Stimulated activated effector memory CD8-positive, alpha-beta T cell treated with anti-CD3 and anti-CD28 coated beads, Interleukin-12 subunit alpha, Interleukin-12 subunit beta, amount 100 ng/mL, for 72 hours (primary cell): ENCODE measurements at regions not wholly inside any gene's neighbourhood (a gene's known extent, or its start where the extent isn't known, plus 50 kb on each side); places are given as distances from the start of the nearest gene placed in this dataset.
A peak's percentile ranks its signal among the peaks of the same experiment; 100 is the strongest.

Experiments
- ATAC-seq: fragments of 150-1000 bp; cut with Tn5 transposase; 2 replicates; pipeline ENCODE4 v1.10.0; 2021
- DNase-seq, 2 donors: peaks; one replicate each; pipeline ENCODE4 v3.0.0; 2021 to 2022; ENCODE audit warnings: low spot score in 2 of 2
- H3K27ac Mint-ChIP-seq: one replicate; pipeline ENCODE4 v1.8.0; 2022; ENCODE audit warnings: mild to moderate bottlenecking, mixed read lengths
- H3K36me3 Mint-ChIP-seq: one replicate; pipeline ENCODE4 v1.8.0; 2022; ENCODE audit warnings: mild to moderate bottlenecking, mixed read lengths
- H3K4me1 Mint-ChIP-seq: one replicate; pipeline ENCODE4 v1.8.0; 2022; ENCODE audit warnings: mixed read lengths
- H3K4me3 Mint-ChIP-seq: one replicate; pipeline ENCODE4 v1.8.0; 2022; ENCODE audit warnings: mild to moderate bottlenecking, mixed read lengths
- H3K9me3 Mint-ChIP-seq: one replicate; pipeline ENCODE4 v1.8.0; 2022; ENCODE audit warnings: mixed read lengths

DNA sequence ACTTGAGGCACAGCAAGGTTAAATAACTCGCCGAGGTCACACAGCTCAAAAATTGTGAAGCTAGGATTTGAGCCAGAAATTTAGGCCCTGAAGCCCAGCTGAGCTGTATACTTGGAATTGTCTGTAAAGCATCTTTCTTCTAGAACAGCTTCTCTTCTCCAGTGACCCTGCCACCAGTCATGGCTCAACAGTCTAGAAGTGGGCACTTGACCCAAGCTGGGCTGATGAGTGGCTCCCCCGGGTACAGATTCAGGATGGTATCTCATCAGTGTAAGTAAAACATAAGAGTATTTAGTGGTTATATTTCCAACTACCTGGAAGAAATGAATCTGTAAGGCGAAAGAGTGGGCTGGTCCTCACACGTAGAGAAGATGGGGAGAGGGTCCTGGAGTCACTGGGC is 243.9 kb upstream of the GPR26 start:
- Mint-ChIP-seq H3K36me3 (no peaks in the 10 kb centered on the region), H3K4me1 (no peaks in the 10 kb centered on the region), H3K4me3 (no peak overlapping the region), H3K9me3 (no peaks in the 10 kb centered on the region), H3K27ac (no peak overlapping the region)
- ATAC-seq (no peak), DNase-seq (no peak)

DNA sequence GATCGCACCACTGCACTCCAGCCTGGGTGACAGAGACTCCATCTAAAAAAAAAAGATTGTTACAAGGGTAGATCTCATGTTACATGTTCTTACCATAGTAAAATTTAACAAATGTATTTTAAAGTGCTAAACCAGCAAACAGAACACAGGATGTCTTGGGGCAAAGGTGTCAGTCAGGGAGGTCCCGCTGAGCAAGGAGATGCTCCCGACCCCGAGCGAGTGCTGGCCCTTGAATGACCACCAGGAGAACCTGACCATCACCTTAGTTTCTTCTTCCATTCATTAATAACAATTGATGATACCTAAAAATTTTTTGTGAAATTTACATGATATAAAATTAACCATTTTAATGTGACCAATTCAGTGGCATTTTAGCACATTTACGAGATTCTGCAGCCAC is 241.6 kb upstream of the GPR26 start:
- Mint-ChIP-seq H3K4me1 (no peaks in the 10 kb centered on the region), H3K27ac (no peak overlapping the region), H3K9me3 (no peaks in the 10 kb centered on the region), H3K36me3 (no peaks in the 10 kb centered on the region), H3K4me3 (no peak overlapping the region)
- no peak for DNase-seq
- ATAC-seq, result no peak

DNA sequence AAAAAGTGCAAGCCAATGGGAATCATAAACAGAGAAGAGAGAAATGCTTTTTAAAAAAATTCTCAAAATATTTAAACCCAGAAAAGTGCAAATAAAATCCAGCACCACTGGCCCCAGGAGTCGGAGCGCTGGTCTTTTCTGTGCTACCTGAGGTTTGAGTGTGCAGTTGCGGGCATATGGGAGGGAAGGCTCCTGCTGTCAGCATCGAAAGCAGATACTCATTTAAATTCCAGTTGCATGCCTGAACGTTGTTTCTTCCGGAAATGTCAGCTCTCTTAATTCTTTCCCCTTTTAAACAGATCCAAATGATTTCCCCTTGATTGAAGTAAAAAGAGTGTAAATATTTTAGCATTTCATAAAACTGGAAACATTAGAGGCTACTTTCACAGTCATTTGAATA is 240.5 kb upstream of the GPR26 start:
- Mint-ChIP-seq H3K4me3 (no peak overlapping the region), H3K36me3 (no peaks in the 10 kb centered on the region), H3K4me1 (no peaks in the 10 kb centered on the region), H3K27ac (no peak overlapping the region), H3K9me3 (no peaks in the 10 kb centered on the region)
- no peak for DNase-seq
- ATAC-seq, result no peak

DNA sequence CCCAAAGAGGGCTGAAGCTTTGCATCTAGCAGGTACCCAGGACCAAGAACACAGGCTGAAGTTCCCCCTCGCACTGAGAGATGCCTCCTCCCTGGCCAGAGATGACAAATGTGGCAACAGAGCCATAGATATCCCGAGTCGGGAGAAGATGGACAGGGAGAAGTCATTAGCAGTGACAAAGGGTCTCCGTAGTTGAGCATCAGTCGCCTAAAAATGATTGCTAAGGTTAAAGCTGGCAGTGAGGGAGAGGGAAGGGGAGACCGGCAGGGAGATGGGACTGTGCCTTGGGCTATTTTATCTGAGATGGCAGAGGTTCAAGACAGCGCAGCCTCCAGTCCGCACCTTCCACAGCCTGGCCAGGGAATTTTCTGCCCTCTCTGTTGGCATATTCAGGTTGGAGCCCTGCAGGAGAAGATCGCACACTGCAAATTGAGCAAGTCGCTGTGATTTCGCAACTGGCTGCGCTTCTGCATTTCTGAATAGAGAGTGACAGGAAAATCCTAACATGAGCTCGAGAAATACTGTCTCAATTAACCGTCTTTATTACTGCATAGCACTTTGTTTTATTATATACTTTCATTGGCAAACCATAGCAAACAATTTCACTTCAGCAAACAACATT is 238.9 kb upstream of the GPR26 start:
- Mint-ChIP-seq H3K4me1 (no peaks in the 10 kb centered on the region), H3K27ac (no peak overlapping the region), H3K36me3 (no peaks in the 10 kb centered on the region), H3K4me3 (no peak overlapping the region), H3K9me3 (no peaks in the 10 kb centered on the region)
- DNase-seq (no peak), ATAC-seq (no peak)

DNA sequence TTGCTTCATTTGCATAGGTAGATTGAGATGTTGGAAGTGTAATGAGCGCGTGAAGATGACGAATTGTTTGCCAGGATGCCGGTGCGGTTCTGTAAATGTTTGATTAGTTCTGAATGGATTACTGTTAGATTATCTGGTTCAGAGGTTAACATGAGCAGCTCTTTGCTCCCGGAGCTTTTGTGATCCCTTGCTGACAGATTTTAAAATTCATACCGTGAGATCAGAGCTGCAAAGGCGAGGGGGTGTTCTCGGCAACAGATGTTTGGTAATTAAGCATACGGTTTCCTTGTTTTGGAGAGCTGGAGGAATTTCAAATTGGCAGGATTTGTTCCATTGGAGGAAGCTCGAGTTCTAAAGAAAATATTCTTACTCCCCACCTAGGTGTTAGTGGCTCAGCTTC is 237.8 kb upstream of the GPR26 start:
- ATAC-seq (no peak), DNase-seq (no peak)

DNA sequence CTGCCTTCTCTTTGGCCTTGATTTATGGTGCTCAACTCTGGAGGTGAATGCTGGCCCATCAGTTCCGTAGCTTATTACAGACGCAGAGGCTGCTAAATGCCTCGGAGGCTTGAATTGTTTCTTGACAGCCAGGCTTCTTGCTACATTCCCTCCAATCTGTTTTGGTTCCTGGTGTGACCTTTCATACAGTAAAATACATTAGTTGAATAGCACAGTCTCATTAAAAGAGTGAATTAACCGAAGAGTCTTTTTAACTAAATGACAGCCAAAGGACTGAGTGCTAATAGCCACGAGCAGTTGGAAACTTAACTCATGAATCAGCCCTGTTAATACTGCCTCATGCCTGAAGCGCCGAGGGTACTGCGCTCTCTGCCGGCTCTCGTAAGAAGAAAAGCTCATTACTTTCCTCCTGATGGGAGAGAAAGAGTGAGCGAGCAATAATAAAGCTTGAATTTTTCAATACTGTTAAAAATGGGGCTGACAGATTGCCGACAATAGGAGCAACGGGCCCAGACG is 236.4 kb upstream of the GPR26 start:
- Mint-ChIP-seq H3K27ac (no peak overlapping the region), H3K9me3 (no peaks in the 10 kb centered on the region), H3K36me3 (no peaks in the 10 kb centered on the region), H3K4me1 (no peaks in the 10 kb centered on the region), H3K4me3 (no peak overlapping the region)
- DNase-seq, result no peak
- ATAC-seq, result no peak

More for the DNA sequence above, 237.8 kb upstream of the GPR26 start:
- no peaks in the 10 kb centered on the region for H3K9me3 Mint-ChIP-seq
- no peak overlapping the region for H3K4me3 Mint-ChIP-seq
- H3K27ac Mint-ChIP-seq, result no peak overlapping the region
- no peaks in the 10 kb centered on the region for H3K36me3 Mint-ChIP-seq
- H3K4me1 Mint-ChIP-seq, result no peaks in the 10 kb centered on the region

DNA sequence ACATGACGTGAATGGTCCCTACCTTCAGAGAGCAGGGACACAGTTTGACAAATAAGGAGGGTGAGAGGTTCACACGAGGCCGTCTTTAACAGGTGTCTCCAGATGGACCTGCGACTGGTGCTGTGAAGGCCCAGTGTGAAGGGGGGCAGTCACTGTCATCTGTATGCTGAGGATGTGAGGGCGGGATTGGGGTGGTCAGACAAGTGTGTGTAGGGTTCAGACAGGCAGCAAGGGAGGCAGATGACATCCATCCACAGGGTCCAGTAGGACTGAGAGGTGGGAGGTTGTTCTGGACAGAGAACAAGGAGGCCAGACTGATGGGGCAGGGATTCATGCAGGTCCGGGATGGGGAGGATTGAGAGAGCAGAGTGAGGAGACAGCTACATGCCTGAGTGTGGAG is 232.6 kb upstream of the GPR26 start:
- Mint-ChIP-seq H3K36me3 (no peaks in the 10 kb centered on the region), H3K27ac (no peak overlapping the region), H3K9me3 (no peaks in the 10 kb centered on the region), H3K4me3 (no peak overlapping the region), H3K4me1 (no peaks in the 10 kb centered on the region)
- DNase-seq (no peak), ATAC-seq (no peak)

DNA sequence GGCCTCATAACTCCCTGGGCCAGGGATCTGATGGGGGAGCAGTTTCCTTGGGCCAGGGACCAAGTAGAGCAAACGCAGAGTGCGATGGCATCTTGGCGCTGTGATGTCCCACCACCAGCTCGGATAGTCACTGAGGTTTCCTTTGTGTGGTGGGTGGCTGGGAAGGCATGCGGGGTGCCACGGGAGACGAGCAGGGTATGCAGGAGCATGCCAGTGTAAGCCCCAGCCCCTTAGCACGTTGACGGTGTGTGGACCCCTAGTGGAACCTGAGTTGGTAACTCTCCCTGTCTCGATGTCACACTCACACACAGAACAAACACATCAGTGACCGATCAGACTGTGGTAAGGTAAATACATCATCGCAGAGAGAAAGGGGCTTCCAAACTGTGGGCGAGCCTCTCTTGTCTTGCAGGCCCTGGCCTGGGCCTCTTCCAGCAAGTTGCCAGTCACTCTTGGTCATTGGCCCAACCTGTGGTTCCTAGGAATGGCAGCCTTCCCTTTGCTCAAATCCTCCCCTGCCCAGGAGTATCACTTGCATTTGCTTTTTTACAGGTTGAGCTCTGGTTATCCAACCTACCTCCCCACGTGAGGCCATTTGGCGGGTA is 231.6 kb upstream of the GPR26 start:
- Mint-ChIP-seq H3K9me3 (no peaks in the 10 kb centered on the region), H3K4me1 (no peaks in the 10 kb centered on the region), H3K27ac (no peak overlapping the region), H3K4me3 (no peak overlapping the region), H3K36me3 (no peaks in the 10 kb centered on the region)
- DNase-seq, result no peak
- ATAC-seq, result no peak

DNA sequence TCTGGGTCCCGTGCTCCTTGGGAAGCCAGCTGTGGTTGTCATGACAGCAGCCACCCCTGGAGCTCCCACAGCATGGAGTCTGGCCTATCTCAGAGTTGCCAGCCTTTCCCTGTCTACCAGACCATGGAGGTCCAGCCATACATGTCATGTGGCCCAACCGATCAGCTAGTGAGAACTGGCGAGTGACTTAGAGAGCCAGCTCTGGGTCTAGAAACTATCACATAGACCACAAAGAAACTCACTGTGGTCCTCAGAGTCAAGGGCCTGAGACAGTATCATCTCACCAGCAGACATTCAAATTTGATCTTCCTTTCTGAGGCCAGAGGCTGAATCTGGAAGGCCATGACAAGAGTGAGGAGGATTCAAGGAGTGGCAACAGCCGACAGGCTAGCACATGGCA is 223.3 kb upstream of the GPR26 start:
- no peak for DNase-seq
- ATAC-seq, result no peak
- Mint-ChIP-seq H3K36me3 (no peaks in the 10 kb centered on the region), H3K27ac (no peak overlapping the region), H3K4me1 (peaks cover 6% of the 10 kb centered on the region), H3K9me3 (no peaks in the 10 kb centered on the region), H3K4me3 (no peak overlapping the region)

DNA sequence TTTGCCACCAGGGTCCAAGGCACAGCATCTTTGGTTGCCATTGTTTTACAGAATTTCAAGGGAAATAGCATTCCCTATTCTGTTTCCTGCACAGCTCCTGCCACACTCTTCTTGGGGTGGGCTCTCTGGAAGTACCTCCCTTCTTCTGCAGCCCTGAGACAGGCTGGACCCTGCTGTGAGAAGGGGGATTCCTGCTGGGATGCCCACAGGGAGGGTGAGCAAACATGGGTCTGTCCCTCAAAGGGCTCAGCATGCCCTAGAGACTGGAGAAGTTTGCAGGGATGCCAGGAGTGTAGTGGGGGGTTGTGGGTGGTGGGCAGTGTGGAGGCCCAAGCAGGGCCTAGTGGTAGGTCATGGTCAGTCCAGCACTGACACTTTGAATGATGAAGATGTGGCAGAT is 222.2 kb upstream of the GPR26 start:
- Mint-ChIP-seq H3K9me3 (no peaks in the 10 kb centered on the region), H3K4me3 (no peak overlapping the region), H3K36me3 (no peaks in the 10 kb centered on the region), H3K4me1 (peaks cover 6% of the 10 kb centered on the region), H3K27ac (no peak overlapping the region)
- DNase-seq (no peak), ATAC-seq (no peak)

DNA sequence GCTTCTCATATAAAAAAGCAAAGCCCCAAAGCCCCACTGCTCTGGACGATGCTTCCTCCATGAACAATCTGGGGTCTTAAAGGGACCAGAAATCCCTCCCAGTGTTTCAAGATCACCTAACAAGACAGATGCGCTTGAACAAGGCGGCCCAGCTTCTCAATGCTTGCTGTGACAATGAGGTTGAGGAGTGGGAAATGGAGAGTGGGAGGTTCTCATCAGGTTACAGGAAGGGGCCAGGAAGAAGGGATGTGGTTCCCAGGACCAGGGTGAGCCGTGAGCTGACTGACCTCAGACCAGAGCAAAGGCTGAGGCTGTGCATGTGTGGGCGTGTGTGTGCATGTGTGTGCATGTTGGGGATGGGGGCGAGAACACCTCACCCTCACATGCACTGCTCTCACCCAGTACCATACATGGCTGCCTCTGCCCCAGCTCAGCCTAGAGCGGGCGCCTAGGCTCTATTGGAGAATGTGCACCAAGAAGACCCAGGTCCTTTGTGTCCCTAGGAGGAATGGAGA is 220.8 kb upstream of the GPR26 start:
- no peaks in the 10 kb centered on the region for H3K36me3 Mint-ChIP-seq
- no peaks in the 10 kb centered on the region for H3K9me3 Mint-ChIP-seq
- ATAC-seq (peak; percentile 12), DNase-seq (no peak)
- no peak overlapping the region for H3K4me3 Mint-ChIP-seq
- peaks cover 6% of the 10 kb centered on the region for H3K4me1 Mint-ChIP-seq
- H3K27ac Mint-ChIP-seq, result no peak overlapping the region

DNA sequence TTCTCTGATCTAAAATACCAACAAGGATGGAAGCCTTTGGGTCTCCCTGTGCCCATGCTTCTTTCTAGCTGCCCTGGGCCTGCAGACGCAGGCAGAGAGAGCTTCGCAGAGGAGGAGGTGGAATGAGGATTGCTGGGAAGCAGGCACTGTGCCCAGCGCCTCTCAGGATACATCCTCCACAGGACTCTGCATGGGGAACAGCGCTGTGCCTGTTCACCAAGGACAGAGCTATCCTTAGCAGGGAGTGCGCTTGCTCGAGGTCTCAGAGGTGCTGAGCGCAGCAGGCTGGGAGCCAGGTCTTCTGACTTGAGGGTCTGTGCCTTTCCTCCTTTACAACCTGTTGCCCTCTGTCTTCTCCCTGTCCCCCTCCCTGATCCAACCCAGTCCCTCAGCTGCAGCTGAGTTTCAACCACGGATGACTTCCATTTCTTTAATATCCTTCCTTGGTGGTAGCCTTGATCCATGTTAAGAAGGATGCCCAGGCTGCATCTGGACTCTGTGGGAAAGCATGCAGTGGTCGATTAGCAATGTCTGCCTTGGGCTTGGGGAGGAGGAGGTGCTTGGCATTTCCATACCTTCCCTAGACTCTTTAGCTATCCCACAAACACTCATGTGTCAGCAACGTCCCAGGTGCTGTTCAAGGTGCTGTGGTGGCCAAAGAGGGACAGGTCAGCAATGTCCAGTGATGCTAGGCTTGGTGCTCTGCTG is 219.6 kb upstream of the GPR26 start:
- ATAC-seq, result no peak
- H3K4me1 Mint-ChIP-seq, result peaks cover 6% of the 10 kb centered on the region
- DNase-seq, result no peak
- H3K4me3 Mint-ChIP-seq, result no peak overlapping the region
- no peaks in the 10 kb centered on the region for H3K9me3 Mint-ChIP-seq
- H3K36me3 Mint-ChIP-seq, result no peaks in the 10 kb centered on the region
- no peak overlapping the region for H3K27ac Mint-ChIP-seq

DNA sequence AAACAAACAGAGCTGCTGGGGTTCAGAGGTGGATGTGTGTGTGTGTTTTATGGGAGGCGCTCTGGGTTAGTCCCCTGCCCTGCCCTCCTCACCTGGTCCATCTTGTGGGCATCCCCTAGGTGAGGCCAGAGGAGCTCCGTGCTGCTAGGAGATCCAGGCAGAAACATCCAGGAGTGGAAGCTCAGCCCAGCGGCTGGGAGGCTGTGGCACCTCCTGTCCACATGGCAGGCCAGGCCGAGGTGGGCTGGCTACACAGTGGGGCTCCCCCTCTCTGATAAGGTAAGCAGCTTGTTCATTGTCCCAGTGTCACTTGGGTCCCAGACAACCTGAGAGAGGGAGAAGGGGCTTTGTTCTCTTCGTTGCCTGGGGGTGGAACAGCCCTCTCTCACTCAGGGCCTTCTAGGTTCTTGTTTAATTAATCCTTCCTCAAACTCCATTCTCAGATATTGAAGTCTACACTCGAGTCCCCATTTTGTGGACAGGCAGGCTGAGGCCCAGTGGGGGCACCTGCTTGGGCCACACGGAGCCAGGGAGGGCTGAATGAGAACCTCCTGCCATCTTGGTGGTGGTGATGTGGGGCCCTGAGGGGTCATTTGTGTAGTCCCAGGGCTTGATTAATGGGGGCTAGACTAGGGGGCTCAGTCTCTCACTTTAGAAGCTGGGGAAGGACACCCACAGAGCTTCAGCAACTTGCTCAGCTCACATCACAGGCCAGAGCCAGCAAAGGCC is 216.8 kb upstream of the GPR26 start:
- Mint-ChIP-seq H3K27ac (no peak overlapping the region), H3K4me3 (no peak overlapping the region), H3K36me3 (no peaks in the 10 kb centered on the region), H3K9me3 (no peaks in the 10 kb centered on the region), H3K4me1 (peaks cover 6% of the 10 kb centered on the region)
- no peak for DNase-seq
- no peak for ATAC-seq

DNA sequence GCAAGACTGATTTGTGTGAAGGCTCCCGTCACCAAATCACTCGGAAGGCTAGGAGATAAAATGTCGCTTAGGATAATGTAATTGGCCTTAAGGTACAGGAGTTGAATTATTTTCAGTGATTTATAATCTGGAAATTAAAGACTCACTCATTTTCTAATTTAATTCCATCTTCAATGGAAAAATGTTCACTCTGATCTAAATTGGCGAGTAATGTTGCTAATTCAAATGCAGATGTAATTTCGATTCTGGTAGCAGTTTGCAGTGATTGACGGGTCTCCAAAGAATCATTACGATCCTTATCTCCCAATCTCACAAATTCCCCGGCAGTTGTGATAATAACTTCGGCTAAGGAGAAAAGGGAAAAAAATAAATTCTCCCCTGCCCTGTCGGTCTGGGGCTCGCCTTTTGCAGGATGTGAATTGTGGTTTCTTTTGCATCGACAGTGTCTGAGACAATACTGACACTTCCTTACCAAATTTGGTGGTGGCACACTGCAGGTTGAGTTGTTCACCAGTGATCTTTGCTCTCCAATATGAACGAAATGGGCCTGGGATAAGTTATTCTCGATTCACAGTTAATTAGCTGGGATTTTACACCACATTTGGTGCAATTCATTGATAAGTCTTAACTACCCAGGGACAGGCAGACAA is 215.1 kb upstream of the GPR26 start:
- H3K4me3 Mint-ChIP-seq, result no peak overlapping the region
- no peaks in the 10 kb centered on the region for H3K9me3 Mint-ChIP-seq
- no peak for ATAC-seq
- H3K36me3 Mint-ChIP-seq, result no peaks in the 10 kb centered on the region
- H3K4me1 Mint-ChIP-seq, result no peaks in the 10 kb centered on the region
- no peak for DNase-seq
- no peak overlapping the region for H3K27ac Mint-ChIP-seq

DNA sequence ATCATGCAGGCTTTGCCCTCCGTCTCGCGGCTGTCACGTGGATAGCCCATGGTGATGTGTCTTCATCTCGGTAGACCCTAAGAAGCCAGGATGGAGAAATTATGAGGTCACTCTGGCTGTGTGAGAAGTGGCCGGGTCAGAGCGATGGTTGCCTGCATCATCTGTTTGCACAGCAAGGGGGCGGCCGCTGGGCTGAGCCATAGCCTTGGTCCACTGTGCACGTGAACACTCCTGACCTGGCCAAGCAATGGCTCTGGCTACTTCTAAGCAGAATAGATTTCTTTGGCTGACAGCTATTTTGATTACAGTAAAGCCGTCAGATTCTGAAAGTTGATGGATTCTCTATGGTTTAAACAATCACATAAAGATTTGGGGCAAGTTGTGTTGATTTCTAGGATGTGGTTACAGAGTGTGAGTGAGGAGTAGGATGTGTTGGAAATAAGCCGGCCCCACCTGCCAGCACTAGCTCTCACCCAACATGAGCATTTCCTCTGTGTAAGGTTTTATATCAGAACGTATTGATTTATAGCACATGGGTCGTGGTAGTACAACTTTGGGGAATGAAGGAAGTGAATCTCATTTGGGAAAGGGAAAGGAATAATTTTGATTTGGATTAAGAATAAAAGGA is 214.4 kb upstream of the GPR26 start:
- H3K9me3 Mint-ChIP-seq, result no peaks in the 10 kb centered on the region
- H3K36me3 Mint-ChIP-seq, result no peaks in the 10 kb centered on the region
- no peak overlapping the region for H3K27ac Mint-ChIP-seq
- no peak for DNase-seq
- no peak overlapping the region for H3K4me3 Mint-ChIP-seq
- no peaks in the 10 kb centered on the region for H3K4me1 Mint-ChIP-seq
- no peak for ATAC-seq
